HG03066 (cell line): ENCODE measurements at regions not wholly inside any gene's neighbourhood (a gene's known extent, or its start where the extent isn't known, plus 50 kb on each side); places are given as distances from the start of the nearest gene placed in this dataset.

Experiments used
- ATAC-seq: cut with Tn5 transposase; IDR thresholded peaks from one replicate; pipeline ENCODE4 v1.9.1; 2021; ENCODE audit warnings: low read depth; ENCODE audit not compliant: unreplicated experiment

DNA sequence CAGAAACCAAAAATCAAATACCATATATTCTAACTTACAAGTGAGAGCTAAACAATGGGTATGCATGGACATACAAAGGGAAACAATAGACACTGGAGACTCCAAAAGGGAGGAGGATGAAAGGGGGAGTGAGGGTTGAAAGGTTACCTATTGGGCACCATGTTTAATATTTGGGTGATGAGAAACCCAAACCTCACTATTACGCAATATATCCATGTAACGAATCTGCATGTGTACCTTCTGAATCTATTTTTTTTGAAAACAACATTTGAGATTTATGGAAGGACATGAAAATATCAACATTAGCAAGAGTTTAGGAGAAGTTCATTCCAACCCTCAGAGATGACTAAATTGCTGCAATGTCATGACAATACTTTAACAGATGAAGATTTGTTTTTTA, 586.1 kb downstream of the GBA3 start:
- no peak for ATAC-seq

- ATAC-seq: no peak
Measured at GRCh38 chr4:23276076-23276475, 583.3 kb downstream of the GBA3 start.

DNA sequence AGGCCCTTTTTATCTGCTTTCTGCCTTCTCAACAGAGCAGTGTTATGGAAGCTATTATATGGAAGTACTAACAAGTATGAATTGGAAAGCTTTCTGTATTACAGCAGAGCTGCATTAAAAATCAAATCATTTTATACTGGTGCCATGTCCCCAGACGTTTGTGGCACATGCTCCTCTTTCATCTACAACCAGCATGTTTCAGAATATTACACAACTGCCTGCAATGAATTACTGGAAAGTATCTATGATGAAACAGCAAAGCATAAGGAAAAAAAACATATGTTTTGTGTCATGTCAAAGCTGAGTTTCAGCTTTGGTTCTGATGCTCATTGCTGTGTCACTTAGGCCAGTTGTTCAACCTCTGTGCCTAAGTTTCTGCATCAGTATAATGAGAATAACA, 576.8 kb downstream of the GBA3 start:
- no peak for ATAC-seq

DNA sequence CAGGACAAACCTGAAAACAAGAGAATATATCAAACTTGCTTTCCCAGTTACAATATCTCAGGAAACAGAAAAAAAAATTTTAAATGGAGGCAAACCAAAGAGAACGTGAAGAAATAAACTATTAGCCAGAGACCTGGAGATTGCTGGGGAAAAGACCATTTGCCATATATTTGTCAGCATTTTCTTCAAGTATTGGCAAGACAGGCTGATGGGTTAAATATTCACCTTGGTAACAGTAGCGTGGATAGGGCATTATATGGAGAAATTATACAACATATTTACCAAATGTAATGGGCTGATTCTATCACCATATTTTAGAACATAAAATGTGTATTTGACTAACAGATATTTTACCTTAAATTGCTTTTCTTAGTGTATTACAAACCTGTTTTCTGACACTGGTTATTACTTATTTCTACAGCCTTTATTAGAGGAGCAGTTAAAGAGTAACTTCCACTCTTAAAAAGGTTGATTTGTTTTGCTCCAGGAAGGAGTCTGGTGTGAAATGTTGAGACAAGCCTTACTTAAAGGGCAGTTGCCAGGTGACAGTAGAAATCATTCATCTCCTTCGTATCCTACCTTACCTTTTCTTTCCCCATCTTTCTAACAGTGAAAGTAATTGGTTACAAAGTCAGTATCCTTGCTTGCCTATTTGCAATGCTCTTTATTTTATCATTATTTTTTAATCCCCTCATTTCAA, 575.5 kb downstream of the GBA3 start:
- ATAC-seq: no peak

GRCh38 chr4:23266401-23266800, 573.7 kb downstream of the GBA3 start:
- ATAC-seq: no peak

GRCh38 chr4:23260511-23260910, 567.8 kb downstream of the GBA3 start:
- no peak for ATAC-seq

- no peak for ATAC-seq
Measured at GRCh38 chr4:23245203-23245832, 552.6 kb downstream of the GBA3 start.

DNA sequence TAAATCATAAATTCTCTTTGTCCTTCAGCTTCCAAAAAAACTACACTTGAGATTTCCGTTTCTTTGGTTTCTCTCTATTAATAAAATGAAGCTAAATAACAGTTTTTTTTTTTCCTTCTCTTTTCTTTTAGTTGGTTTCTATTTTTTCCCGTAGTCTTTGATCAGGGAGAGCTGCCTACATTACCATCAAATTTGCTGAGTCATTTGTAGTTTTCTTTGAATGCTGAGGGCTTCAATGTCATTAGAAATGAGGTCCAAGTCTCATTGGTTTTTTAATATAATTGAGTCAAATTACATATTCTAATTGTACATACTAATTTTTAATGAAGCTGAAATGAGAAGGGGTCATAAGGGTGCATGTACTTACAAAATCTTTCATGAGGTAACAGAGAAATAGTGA, 550.2 kb downstream of the GBA3 start:
- ATAC-seq: no peak

GRCh38 chr4:23241408-23241807, 548.7 kb downstream of the GBA3 start:
- no peak for ATAC-seq

DNA sequence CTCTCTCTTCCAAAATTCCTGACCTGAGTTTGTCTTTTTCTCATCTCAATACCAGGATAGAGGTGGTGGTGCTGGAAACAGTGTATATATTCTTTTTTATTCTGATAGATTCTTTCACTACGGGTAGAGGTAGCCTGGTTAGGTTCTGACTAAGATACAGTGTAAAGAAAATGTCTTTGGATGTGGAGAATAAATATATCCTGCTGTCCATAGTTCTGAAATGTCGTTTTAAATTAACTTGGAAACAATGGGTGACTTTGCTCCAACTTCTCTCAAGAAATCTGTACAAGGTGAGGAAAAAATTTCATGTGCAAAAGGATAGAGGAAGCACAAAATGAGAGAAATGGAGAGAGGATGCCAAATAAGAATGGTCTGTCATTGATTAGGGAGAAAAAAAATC, 546.1 kb downstream of the GBA3 start:
- no peak for ATAC-seq

- ATAC-seq: no peak
Measured at GRCh38 chr4:23237771-23238170, 545.0 kb downstream of the GBA3 start.

DNA sequence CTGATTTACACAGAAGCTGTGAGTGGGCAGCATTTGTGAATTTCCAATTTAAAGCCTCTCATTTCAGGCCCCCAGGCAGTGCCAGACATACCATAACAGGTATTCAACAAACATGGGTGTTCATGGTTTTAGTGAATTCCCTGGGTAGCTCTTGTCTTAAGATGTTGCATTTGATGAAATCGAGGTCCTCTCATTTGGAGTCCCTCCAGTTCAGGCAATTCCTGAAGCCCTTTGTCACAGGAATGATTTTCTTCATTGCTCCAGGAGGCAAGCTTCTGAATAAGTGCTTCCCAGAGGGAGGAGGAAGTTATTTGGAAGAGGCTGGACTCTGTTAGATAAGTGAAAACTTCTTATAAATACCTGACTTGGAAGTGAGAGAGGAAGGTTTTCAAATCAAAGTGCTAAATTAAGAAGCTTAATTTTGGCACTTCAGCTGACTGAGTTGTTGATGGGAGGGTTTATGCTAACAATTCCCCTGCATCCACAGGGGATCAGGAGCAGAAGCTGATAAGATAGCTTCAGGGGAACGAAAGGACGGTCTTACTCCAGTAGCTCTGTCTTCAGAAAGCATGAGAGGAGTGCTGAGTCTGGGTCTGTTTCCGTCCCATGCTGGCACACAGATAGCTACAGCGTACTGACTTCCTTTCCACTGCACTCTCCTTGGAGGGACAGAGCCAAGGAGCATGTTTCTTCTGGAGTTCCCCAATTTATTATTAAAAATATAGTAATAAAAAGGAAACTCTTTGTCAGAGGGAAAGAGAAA, 543.1 kb downstream of the GBA3 start:
- ATAC-seq: no peak

DNA sequence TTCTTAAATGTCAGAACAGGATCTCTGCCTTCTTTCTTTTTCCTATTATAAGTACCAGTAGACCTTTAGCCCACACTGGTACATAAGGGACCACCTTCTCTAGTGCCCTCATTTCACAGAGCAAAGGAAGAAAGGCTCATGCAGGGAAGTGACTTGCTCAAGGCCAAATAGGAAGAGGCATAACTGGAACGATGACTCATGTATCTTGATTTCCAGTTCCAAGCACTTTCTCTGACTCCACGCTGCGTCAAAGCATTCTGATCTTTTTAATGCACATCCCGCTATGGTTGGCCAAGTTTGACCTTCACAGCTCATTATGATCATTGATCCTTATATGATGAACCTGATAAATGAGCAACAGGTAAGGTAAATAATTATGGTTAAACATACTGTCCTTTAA, 542.0 kb downstream of the GBA3 start:
- no peak for ATAC-seq

- ATAC-seq: no peak
Measured at GRCh38 chr4:23234018-23234417, 541.3 kb downstream of the GBA3 start.

GRCh38 chr4:23233596-23233995, 540.9 kb downstream of the GBA3 start:
- no peak for ATAC-seq

DNA sequence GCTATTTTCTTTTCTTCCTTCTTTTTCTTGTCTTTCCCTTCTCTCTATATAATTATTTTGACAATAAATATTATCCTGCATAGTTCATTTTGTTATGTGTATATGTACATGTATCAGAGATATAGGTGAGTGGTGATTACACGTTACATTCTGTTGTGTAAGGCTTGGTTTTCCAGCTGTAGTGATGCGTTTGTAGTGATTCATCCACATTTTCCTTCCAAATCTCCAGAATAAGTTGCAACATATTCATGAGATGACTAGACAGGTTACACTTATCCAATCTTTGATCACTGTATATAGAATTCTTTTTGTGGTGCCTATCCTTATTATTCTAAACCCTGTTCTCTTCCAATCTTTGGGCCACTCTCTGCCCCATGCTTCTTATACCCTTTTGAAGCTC, 540.2 kb downstream of the GBA3 start:
- no peak for ATAC-seq

GRCh38 chr4:23225564-23225963, 532.8 kb downstream of the GBA3 start:
- no peak for ATAC-seq

DNA sequence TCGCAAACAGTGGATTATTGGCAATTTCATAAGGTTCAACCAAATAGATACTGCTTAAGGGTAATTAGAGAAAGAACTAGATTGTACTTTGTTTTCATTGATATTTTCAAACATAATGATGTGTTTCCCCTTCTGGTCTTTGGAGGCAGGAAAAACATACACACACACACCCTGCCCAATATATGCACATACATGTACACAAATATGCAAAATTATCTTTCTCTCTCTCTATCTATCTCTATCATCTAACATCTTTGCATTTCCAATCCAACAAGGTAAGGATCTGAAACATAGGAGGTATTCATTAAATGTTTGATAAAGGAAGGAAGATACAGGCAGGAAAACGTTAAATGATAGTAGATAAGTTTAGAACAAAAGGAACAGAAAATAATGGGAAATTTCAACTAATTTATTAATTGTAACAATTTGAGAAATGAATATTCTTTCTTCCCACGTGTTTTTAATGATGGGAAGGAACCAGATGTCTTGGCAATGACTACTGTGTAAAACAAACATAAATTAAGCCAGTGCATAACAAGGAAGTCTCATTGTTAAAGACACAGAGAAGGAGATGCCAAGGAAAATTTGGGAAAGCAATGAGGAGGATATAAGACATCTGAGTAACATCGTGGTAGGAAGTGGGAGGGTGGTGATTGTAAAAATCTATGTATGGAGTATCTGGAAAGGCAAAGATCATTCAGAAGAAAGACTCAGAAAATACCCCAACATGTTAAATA, 532.1 kb downstream of the GBA3 start:
- ATAC-seq: no peak

- no peak for ATAC-seq
Measured at GRCh38 chr4:23220911-23221310, 528.2 kb downstream of the GBA3 start.

GRCh38 chr4:23219779-23220408, 527.2 kb downstream of the GBA3 start:
- ATAC-seq: no peak

DNA sequence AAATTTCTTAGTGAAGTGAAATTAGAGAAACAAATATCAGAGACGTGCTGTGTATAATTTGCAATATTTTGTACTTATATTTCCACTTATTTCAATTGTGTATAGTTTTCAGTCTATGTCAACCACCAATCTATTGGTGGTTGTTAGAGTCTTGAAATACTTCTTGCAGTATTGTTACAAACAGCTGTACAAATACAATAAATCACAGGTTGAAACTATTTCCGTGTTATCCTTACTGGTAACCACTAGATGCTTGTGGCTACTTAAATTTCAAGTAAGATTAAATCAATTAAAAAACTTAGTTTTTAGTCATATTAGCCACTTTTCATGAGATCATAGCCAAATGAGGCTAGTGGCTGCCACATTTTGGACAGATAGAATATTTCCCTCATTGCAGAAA, 520.5 kb downstream of the GBA3 start:
- ATAC-seq: no peak
